ENCODE measurements at regions not wholly inside any gene's neighbourhood (a gene's known extent, or its start where the extent isn't known, plus 50 kb on each side); places are given as distances from the start of the nearest gene placed in this dataset.

DNA sequence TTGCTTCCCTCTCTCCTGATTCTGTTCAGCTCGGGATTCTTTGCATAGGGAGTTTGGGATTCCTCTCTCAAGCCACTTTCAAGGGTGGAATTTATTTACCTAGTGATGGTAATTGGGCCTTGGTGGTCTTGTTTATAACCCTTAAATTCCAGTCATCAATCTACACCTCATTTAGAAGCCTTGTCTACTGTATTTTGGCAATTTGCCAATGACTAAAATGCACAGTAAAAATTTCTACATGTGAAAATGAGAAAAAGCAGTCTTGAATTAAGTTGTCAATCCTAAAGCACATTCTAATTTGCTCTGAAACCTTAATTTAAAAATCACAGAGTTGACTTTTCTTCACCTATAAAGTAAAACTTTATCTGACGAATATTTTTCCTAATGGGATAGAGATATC is 749.2 kb upstream of the CRIM1 start:
- TF ChIP-seq, protein P1, sequence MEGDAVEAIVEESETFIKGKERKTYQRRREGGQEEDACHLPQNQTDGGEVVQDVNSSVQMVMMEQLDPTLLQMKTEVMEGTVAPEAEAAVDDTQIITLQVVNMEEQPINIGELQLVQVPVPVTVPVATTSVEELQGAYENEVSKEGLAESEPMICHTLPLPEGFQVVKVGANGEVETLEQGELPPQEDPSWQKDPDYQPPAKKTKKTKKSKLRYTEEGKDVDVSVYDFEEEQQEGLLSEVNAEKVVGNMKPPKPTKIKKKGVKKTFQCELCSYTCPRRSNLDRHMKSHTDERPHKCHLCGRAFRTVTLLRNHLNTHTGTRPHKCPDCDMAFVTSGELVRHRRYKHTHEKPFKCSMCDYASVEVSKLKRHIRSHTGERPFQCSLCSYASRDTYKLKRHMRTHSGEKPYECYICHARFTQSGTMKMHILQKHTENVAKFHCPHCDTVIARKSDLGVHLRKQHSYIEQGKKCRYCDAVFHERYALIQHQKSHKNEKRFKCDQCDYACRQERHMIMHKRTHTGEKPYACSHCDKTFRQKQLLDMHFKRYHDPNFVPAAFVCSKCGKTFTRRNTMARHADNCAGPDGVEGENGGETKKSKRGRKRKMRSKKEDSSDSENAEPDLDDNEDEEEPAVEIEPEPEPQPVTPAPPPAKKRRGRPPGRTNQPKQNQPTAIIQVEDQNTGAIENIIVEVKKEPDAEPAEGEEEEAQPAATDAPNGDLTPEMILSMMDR (conservative IDR thresholded peaks at IDR 0.05) = no peak
- TF ChIP-seq EZH2 (IDR thresholded peaks at IDR 0.05; ENCODE audit: low read depth) = no peak

Measured in PC-9 (cell line).